H9 (cell line): ENCODE measurements at regions not wholly inside any gene's neighbourhood (a gene's known extent, or its start where the extent isn't known, plus 50 kb on each side); places are given as distances from the start of the nearest gene placed in this dataset.

ENCODE experiments used
- DNase-seq: peaks from one replicate; pipeline ENCODE4 v3.0.0-alpha.2; 2017
- H2AFZ ChIP-seq: one replicate; pipeline ENCODE4 v1.6.1; 2013; ENCODE audit warnings: mild to moderate bottlenecking, low read length, control low read depth, moderate library complexity
- H2AK5ac ChIP-seq: 2 replicates; pipeline ENCODE4 v1.6.1; 2013; ENCODE audit warnings: low read length, control low read depth, mixed read lengths; ENCODE audit not compliant: insufficient read length
- H2BK120ac ChIP-seq: one replicate; pipeline ENCODE4 v1.6.1; 2013; ENCODE audit warnings: low read depth, mild to moderate bottlenecking, low read length, control low read depth, inconsistent platforms; ENCODE audit not compliant: poor library complexity, severe bottlenecking
- H2BK12ac ChIP-seq: 2 replicates; pipeline ENCODE4 v1.6.1; 2013; ENCODE audit warnings: low read length, control low read depth, mixed read lengths, low read depth; ENCODE audit not compliant: insufficient read length
- H2BK15ac ChIP-seq: 2 replicates; pipeline ENCODE4 v1.6.1; 2013; ENCODE audit warnings: low read depth, low read length, control low read depth
- H2BK20ac ChIP-seq: one replicate; pipeline ENCODE4 v1.6.1; 2013; ENCODE audit warnings: low read depth, mild to moderate bottlenecking, low read length, control low read depth, inconsistent platforms; ENCODE audit not compliant: poor library complexity, severe bottlenecking
- H2BK5ac ChIP-seq: 2 replicates; pipeline ENCODE4 v1.6.1; 2013; ENCODE audit warnings: low read length, control low read depth, mixed read lengths; ENCODE audit not compliant: insufficient read length
- H3K14ac ChIP-seq: 2 replicates; pipeline ENCODE4 v1.6.1; 2013; ENCODE audit warnings: low read length, control low read depth; ENCODE audit not compliant: insufficient read depth
- H3K18ac ChIP-seq: 2 replicates; pipeline ENCODE4 v1.6.1; 2013; ENCODE audit warnings: low read depth, mild to moderate bottlenecking, mixed read lengths, low read length, control low read depth; ENCODE audit not compliant: insufficient read length
- H3K23ac ChIP-seq: 2 replicates; pipeline ENCODE4 v1.6.1; 2013; ENCODE audit warnings: low read length, control low read depth, mixed read lengths, low read depth; ENCODE audit not compliant: insufficient read length
- H3K23me2 ChIP-seq: 2 replicates; pipeline ENCODE4 v1.6.1; 2013; ENCODE audit warnings: low read depth, mild to moderate bottlenecking, mixed read lengths, low read length, control low read depth; ENCODE audit not compliant: insufficient read length, poor library complexity, severe bottlenecking
- H3K27ac ChIP-seq: 2 replicates; pipeline ENCODE4 v1.5.1; 2013; ENCODE audit warnings: low read length, control low read depth, mixed read lengths, low read depth; ENCODE audit not compliant: insufficient read length
- H3K27me3 ChIP-seq: 2 replicates; pipeline ENCODE4 v1.6.1; 2013; ENCODE audit warnings: low read length, control low read depth, inconsistent platforms; ENCODE audit not compliant: insufficient read depth
- H3K4ac ChIP-seq: 2 replicates; pipeline ENCODE4 v1.6.1; 2013; ENCODE audit warnings: low read depth, mild to moderate bottlenecking, control low read depth, inconsistent platforms, low read length, moderate library complexity
- H3K4me1 ChIP-seq: 2 replicates; pipeline ENCODE4 v1.6.1; 2013; ENCODE audit warnings: low read length, control low read depth, inconsistent platforms; ENCODE audit not compliant: insufficient read depth
- H3K4me2 ChIP-seq: 2 replicates; pipeline ENCODE4 v1.6.1; 2013; ENCODE audit warnings: low read length, control low read depth, mixed read lengths; ENCODE audit not compliant: insufficient read length, insufficient read depth
- H3K56ac ChIP-seq: 2 replicates; pipeline ENCODE4 v1.6.1; 2013; ENCODE audit warnings: low read depth, mild to moderate bottlenecking, mixed read lengths, low read length, control low read depth; ENCODE audit not compliant: insufficient read length
- H3K79me1 ChIP-seq: 2 replicates; pipeline ENCODE4 v1.6.1; 2013; ENCODE audit warnings: low read depth, mild to moderate bottlenecking, moderate library complexity, low read length, control low read depth, inconsistent platforms; ENCODE audit not compliant: insufficient read depth, poor library complexity, severe bottlenecking
- H3K79me2 ChIP-seq: 2 replicates; pipeline ENCODE4 v1.6.1; 2013; ENCODE audit warnings: low read length, control low read depth, inconsistent platforms; ENCODE audit not compliant: insufficient read depth
- H3K9ac ChIP-seq: 2 replicates; pipeline ENCODE4 v1.6.1; 2013; ENCODE audit warnings: low read length, control low read depth, mixed read lengths; ENCODE audit not compliant: insufficient read length; ENCODE audit errors: extremely low read depth
- H3K9me3 ChIP-seq: one replicate; pipeline ENCODE4 v1.6.1; 2013; ENCODE audit warnings: low read depth, low read length, inconsistent platforms; ENCODE audit not compliant: control insufficient read depth
- H3T11ph ChIP-seq: one replicate; pipeline ENCODE4 v1.6.1; 2013; ENCODE audit warnings: mild to moderate bottlenecking, low read length, control low read depth, inconsistent platforms
- H4K20me1 ChIP-seq: one replicate; pipeline ENCODE4 v1.6.1; 2013; ENCODE audit not compliant: control insufficient read depth, insufficient read length, insufficient read depth
- H4K5ac ChIP-seq: 2 replicates; pipeline ENCODE4 v1.6.1; 2013; ENCODE audit warnings: low read depth, mild to moderate bottlenecking, mixed read lengths, low read length, control low read depth; ENCODE audit not compliant: insufficient read length
- H4K8ac ChIP-seq: replicated peaks from 2 replicates; pipeline ENCODE4 v1.6.1; 2013; ENCODE audit warnings: low read length, control low read depth, mixed read lengths, low read depth; ENCODE audit not compliant: insufficient read length
- H4K91ac ChIP-seq: 2 replicates; pipeline ENCODE4 v1.6.1; 2013; ENCODE audit warnings: low read depth, mild to moderate bottlenecking, moderate library complexity, mixed read lengths, low read length, control low read depth; ENCODE audit not compliant: insufficient read length
- H3K27ac Mint-ChIP-seq, 3 experiments: 2 replicates in 2 of 3; 3 replicates in 1 of 3; pipeline ENCODE4 v1.8.0; 2020 to 2021; ENCODE audit warnings: mixed read lengths in 3 of 3, mild to moderate bottlenecking in 1 of 3, moderate library complexity in 1 of 3
- H3K27me3 Mint-ChIP-seq: 2 replicates; pipeline ENCODE4 v1.8.0; 2021; ENCODE audit warnings: low read depth, mild to moderate bottlenecking, moderate library complexity, mixed read lengths
- H3K36me3 Mint-ChIP-seq, 3 experiments: 2 replicates in 2 of 3; 3 replicates in 1 of 3; pipeline ENCODE4 v1.8.0; 2020 to 2021; ENCODE audit warnings: low read depth in 3 of 3, mixed read lengths in 3 of 3; ENCODE audit not compliant: insufficient read depth in 1 of 3
- H3K4me1 Mint-ChIP-seq, 2 experiments: 2 replicates each; pipeline ENCODE4 v1.8.0; 2020; ENCODE audit warnings: mixed read lengths in 2 of 2
- H3K4me3 Mint-ChIP-seq, 2 experiments: 2 replicates in 1 of 2; 3 replicates in 1 of 2; pipeline ENCODE4 v1.8.0; 2020 to 2021; ENCODE audit warnings: mild to moderate bottlenecking in 2 of 2, mixed read lengths in 2 of 2, moderate library complexity in 1 of 2
- H3K9me3 Mint-ChIP-seq, 2 experiments: 2 replicates in 1 of 2; 3 replicates in 1 of 2; pipeline ENCODE4 v1.8.0; 2020; ENCODE audit warnings: mild to moderate bottlenecking in 2 of 2, mixed read lengths in 2 of 2, moderate library complexity in 1 of 2
- CTCF ChIP-seq: fragments of 200-600 bp; sonication (generic); conservative IDR thresholded peaks from 3 replicates; pipeline ENCODE4 v1.8.0; 2021; ENCODE audit warnings: antibody characterized with exemption, mild to moderate bottlenecking
- WGBS: extraction: QIAGEN DNeasy Blood & Tissue Kit; methylation state at CpG from one replicate; pipeline ENCODE4 v1.1.7; 2013; ENCODE audit warnings: missing lambda C conversion rate, low lambda C conversion rate, mixed read lengths; ENCODE audit not compliant: insufficient read length; ENCODE audit errors: extremely low coverage; 5-methylcytosine and 5-hydroxymethylcytosine counted together

GRCh38 chr5:159410480-159410879, 80.2 kb upstream of the IL12B start:
- Histone ChIP-seq H3K23me2 (no peaks in the 10 kb centered on the region), H3K9me3 (no peaks in the 10 kb centered on the region), H3K4ac (no peak overlapping the region), H2BK120ac (no peak overlapping the region), H3K27ac (no peak overlapping the region), H3K79me1 (no peaks in the 10 kb centered on the region), H3K27me3 (no peaks in the 10 kb centered on the region), H3K18ac (no peak overlapping the region), H2BK12ac (no peak overlapping the region), H2BK5ac (no peak overlapping the region), H4K91ac (no peak overlapping the region), H3K4me1 (no peaks in the 10 kb centered on the region; the same call in 1 of the 2 replicates), H2BK20ac (no peak overlapping the region), H2AFZ (no peak overlapping the region), H3T11ph (no peak overlapping the region), H3K23ac (no peak overlapping the region), H3K4me2 (no peak overlapping the region), H3K14ac (no peak overlapping the region), H3K9ac (no peak overlapping the region), H3K79me2 (no peaks in the 10 kb centered on the region), H4K8ac (no peak overlapping the region), H3K56ac (no peak overlapping the region), H4K5ac (no peak overlapping the region), H2AK5ac (no peak overlapping the region), H2BK15ac (no peak overlapping the region), H4K20me1 (no peaks in the 10 kb centered on the region)
- Mint-ChIP-seq H3K27ac (no peak overlapping the region), H3K9me3 (no peaks in the 10 kb centered on the region), H3K4me3 (no peak overlapping the region), H3K27me3 (no peaks in the 10 kb centered on the region), H3K4me1 (peaks cover 19 to 20% of the 10 kb centered on the region in 2 experiments), H3K36me3 (no peaks in the 10 kb centered on the region)
- DNase-seq, result no peak
- no peak for TF ChIP-seq CTCF
- no CpG with 5 or more reads among the region's 2 CpGs for WGBS
